Suprapubic skin (tissue), 3 donors: ENCODE measurements at regions not wholly inside any gene's neighbourhood (a gene's known extent, or its start where the extent isn't known, plus 50 kb on each side); places are given as distances from the start of the nearest gene placed in this dataset.

Experiments
- POLR2A ChIP-seq, 2 donors: fragments of 450-650 bp; IDR thresholded peaks; one replicate each; pipeline ENCODE4 v1.6.1; 2017; ENCODE audit warnings: antibody characterized with exemption in 2 of 2, mild to moderate bottlenecking in 2 of 2, moderate library complexity in 2 of 2
- TF ChIP-seq, protein P1 (sequence below), 2 donors: fragments of 200-600 bp in 1 of 2; fragments of 450-650 bp in 1 of 2; sonication (generic) in 1 of 2; IDR thresholded peaks; one replicate each; pipeline ENCODE4 v1.5.1; 2016 to 2019; ENCODE audit warnings: antibody characterized with exemption in 2 of 2, mild to moderate bottlenecking in 1 of 2, moderate library complexity in 1 of 2

DNA sequence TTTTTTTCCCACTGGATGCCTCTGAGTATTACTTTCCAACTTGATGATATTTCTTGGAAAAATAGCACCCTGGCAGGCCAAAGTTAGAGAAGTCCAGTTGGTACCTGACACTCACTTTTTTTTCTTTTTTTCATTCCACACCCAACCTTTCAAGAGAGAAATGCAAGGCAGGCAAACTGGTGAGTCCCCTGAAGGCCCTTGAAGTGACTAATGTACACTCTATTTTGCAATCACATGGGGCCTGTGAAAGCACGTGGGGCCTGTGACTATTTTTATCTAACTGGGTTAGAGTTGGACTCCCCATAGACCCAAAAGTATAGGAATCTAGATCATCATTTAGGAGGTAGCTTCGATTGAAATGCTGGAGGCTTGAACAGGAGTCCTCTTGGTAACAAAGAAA is 316.7 kb downstream of the CHL1 start:
- TF ChIP-seq, protein P1, sequence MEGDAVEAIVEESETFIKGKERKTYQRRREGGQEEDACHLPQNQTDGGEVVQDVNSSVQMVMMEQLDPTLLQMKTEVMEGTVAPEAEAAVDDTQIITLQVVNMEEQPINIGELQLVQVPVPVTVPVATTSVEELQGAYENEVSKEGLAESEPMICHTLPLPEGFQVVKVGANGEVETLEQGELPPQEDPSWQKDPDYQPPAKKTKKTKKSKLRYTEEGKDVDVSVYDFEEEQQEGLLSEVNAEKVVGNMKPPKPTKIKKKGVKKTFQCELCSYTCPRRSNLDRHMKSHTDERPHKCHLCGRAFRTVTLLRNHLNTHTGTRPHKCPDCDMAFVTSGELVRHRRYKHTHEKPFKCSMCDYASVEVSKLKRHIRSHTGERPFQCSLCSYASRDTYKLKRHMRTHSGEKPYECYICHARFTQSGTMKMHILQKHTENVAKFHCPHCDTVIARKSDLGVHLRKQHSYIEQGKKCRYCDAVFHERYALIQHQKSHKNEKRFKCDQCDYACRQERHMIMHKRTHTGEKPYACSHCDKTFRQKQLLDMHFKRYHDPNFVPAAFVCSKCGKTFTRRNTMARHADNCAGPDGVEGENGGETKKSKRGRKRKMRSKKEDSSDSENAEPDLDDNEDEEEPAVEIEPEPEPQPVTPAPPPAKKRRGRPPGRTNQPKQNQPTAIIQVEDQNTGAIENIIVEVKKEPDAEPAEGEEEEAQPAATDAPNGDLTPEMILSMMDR (IDR thresholded peaks at IDR 0.05): no peak
- no peak for TF ChIP-seq POLR2A (IDR thresholded peaks at IDR 0.05)
